ENCODE measurements at regions not wholly inside any gene's neighbourhood (a gene's known extent, or its start where the extent isn't known, plus 50 kb on each side); places are given as distances from the start of the nearest gene placed in this dataset.

GRCh38 chr17:33732116-33732515 is 439.0 kb upstream of the ASIC2 start:
- no peak for DNase-seq
- Histone ChIP-seq H3K27ac (ENCODE audit: low read depth in 1 of 2, low read length in 2 of 2) (no peak overlapping the region), H3K27me3 (ENCODE audit: control insufficient read depth in 2 of 2, insufficient read depth in 2 of 2, low read length in 2 of 2) (no peaks in the 10 kb centered on the region), H3K9ac (ENCODE audit: insufficient read depth, low read length, poor library complexity, severe bottlenecking) (no peak overlapping the region), H3K9me3 (replicated peaks in 1 of 2; ENCODE audit: control insufficient read depth in 1 of 2, insufficient read depth in 1 of 2, low read length in 2 of 2) (no peaks in the 10 kb centered on the region), H3K4me1 (ENCODE audit: control insufficient read depth in 1 of 2, insufficient read depth in 2 of 2, low read length in 2 of 2) (no peaks in the 10 kb centered on the region), H2AFZ (ENCODE audit: insufficient read depth, low read depth, low read length, poor library complexity, severe bottlenecking) (no peak overlapping the region), H3K79me2 (ENCODE audit: insufficient read depth, low read length) (no peaks in the 10 kb centered on the region), H3K36me3 (replicated peaks in 1 of 2; ENCODE audit: control insufficient read depth in 1 of 2, insufficient read depth in 2 of 2, low read length in 2 of 2) (no peaks in the 10 kb centered on the region), H3K4me3 (replicated peaks in 1 of 3; ENCODE audit: low read depth in 2 of 3, low read length in 3 of 3) (no peak overlapping the region), H3K4me2 (replicated peaks; ENCODE audit: extremely low read depth, low read length, poor library complexity, severe bottlenecking) (no peak overlapping the region), H4K20me1 (ENCODE audit: insufficient read depth, low read length) (no peaks in the 10 kb centered on the region)
- Mint-ChIP-seq H3K36me3 (no peaks in the 10 kb centered on the region), H3K27me3 (ENCODE audit: low read depth in 3 of 3) (peaks cover 0 to 8% (median 2%) of the 10 kb centered on the region in 3 donors), H3K9me3 (peaks cover 0 to 1% (median 0%) of the 10 kb centered on the region in 7 donors), H3K4me3 (no peak overlapping the region), H3K27ac (no peak overlapping the region), H3K4me1 (no peaks in the 10 kb centered on the region)
- no peak for TF ChIP-seq CTCF (IDR thresholded peaks at IDR 0.05)
- WGBS (ENCODE audit: insufficient coverage) = no CpG with 5 or more reads among the region's 3 CpGs
- intact Hi-C loops (cut with micrococcal nuclease) = no loop called here

GRCh38 chr17:33739714-33740113 is 446.6 kb upstream of the ASIC2 start:
- peak; percentile 45 for TF ChIP-seq CTCF (IDR thresholded peaks at IDR 0.05)
- H3K9ac ChIP-seq (ENCODE audit: insufficient read depth, low read length, poor library complexity, severe bottlenecking) = no peak overlapping the region
- no peak overlapping the region for H3K4me2 ChIP-seq (replicated peaks; ENCODE audit: extremely low read depth, low read length, poor library complexity, severe bottlenecking)
- no peak overlapping the region for H3K4me3 ChIP-seq (replicated peaks in 1 of 3; ENCODE audit: low read depth in 2 of 3, low read length in 3 of 3)
- Mint-ChIP-seq H3K27me3 (ENCODE audit: low read depth in 3 of 3) (peaks cover 2 to 9% (median 3%) of the 10 kb centered on the region in 3 donors), H3K36me3 (no peaks in the 10 kb centered on the region), H3K27ac (no peak overlapping the region), H3K4me3 (peak overlapping the region in 1 of 2 donors; percentile 6), H3K4me1 (no peaks in the 10 kb centered on the region), H3K9me3 (no peaks in the 10 kb centered on the region)
- no peak for DNase-seq
- H3K27me3 ChIP-seq (ENCODE audit: control insufficient read depth in 2 of 2, insufficient read depth in 2 of 2, low read length in 2 of 2) = peaks cover 0 to 2% of the 10 kb centered on the region in 2 donors
- no peaks in the 10 kb centered on the region for H3K79me2 ChIP-seq (ENCODE audit: insufficient read depth, low read length)
- no peaks in the 10 kb centered on the region for H3K9me3 ChIP-seq (replicated peaks in 1 of 2; ENCODE audit: control insufficient read depth in 1 of 2, insufficient read depth in 1 of 2, low read length in 2 of 2)
- H3K36me3 ChIP-seq (replicated peaks in 1 of 2; ENCODE audit: control insufficient read depth in 1 of 2, insufficient read depth in 2 of 2, low read length in 2 of 2) = no peaks in the 10 kb centered on the region
- H4K20me1 ChIP-seq (ENCODE audit: insufficient read depth, low read length) = no peaks in the 10 kb centered on the region
- intact Hi-C loops (cut with micrococcal nuclease) = no loop called here
- H3K27ac ChIP-seq (ENCODE audit: low read depth in 1 of 2, low read length in 2 of 2) = no peak overlapping the region
- H2AFZ ChIP-seq (ENCODE audit: insufficient read depth, low read depth, low read length, poor library complexity, severe bottlenecking) = no peak overlapping the region
- no peaks in the 10 kb centered on the region for H3K4me1 ChIP-seq (ENCODE audit: control insufficient read depth in 1 of 2, insufficient read depth in 2 of 2, low read length in 2 of 2)

Measured in CD14-positive monocyte (primary cell).